ENCODE measurements at regions not wholly inside any gene's neighbourhood (a gene's known extent, or its start where the extent isn't known, plus 50 kb on each side); places are given as distances from the start of the nearest gene placed in this dataset.

DNA sequence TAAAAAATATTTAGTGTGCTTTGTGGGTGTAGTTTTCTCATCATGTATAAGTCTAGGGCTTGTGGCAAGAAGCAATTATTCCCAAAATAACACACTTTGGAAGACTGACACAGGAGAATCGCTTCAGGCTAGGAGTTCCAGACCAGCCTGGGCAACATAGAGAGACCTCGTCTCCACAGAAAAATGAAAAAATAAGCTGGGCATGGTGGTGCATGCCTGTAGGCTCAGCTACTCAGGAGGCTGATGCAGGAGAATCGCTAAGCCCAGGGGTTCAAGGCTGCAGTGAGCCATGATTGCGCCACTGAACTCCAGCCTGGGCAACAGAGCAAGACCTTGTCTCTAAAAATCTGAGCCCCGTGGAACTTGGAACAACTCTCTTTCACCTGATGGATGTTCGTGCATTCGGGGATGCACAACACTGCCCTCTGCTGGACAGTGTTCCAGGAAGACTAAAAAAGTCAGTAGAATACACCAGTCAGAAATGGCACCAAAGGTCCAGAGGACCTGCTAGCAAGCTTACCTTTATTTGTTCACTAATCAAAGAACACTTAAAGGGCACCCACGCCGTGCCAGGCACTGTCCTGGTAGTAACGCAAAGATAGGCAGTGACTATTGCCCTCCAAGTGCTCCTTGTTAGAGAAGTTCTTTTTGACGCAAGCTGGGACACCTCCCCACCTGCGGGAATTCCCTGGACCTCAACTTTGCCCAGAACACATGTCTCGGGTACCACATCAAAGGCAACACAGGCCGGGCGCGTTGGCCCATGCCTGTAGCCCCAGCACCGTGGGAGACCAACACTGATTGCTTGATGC, 81.9 kb upstream of the CALN1 start:
- no peaks in the 10 kb centered on the region for H3K27me3 ChIP-seq (ENCODE audit: control insufficient read depth, insufficient read depth, low read length)
- Mint-ChIP-seq H3K36me3 (peaks cover 12% of the 10 kb centered on the region), H3K4me1 (peaks cover 0 to 11% of the 10 kb centered on the region in 2 donors), H3K4me3 (no peak overlapping the region), H3K27me3 (ENCODE audit: low read depth in 2 of 2) (peaks cover 0 to 12% of the 10 kb centered on the region in 2 donors), H3K9me3 (peaks cover 4 to 5% of the 10 kb centered on the region in 2 donors), H3K27ac (no peak overlapping the region)
- TF ChIP-seq, protein P1, sequence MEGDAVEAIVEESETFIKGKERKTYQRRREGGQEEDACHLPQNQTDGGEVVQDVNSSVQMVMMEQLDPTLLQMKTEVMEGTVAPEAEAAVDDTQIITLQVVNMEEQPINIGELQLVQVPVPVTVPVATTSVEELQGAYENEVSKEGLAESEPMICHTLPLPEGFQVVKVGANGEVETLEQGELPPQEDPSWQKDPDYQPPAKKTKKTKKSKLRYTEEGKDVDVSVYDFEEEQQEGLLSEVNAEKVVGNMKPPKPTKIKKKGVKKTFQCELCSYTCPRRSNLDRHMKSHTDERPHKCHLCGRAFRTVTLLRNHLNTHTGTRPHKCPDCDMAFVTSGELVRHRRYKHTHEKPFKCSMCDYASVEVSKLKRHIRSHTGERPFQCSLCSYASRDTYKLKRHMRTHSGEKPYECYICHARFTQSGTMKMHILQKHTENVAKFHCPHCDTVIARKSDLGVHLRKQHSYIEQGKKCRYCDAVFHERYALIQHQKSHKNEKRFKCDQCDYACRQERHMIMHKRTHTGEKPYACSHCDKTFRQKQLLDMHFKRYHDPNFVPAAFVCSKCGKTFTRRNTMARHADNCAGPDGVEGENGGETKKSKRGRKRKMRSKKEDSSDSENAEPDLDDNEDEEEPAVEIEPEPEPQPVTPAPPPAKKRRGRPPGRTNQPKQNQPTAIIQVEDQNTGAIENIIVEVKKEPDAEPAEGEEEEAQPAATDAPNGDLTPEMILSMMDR (IDR thresholded peaks at IDR 0.05): peak; percentile 78
- 40% methylated on average over 17 of the region's 17 CpGs for WGBS (ENCODE audit: insufficient coverage)
- H3K36me3 ChIP-seq (ENCODE audit: control insufficient read depth, insufficient read depth, low read length): no peaks in the 10 kb centered on the region
- H3K4me3 ChIP-seq (ENCODE audit: low read length): no peak overlapping the region
- ATAC-seq (peak in 2 of 3 donors; percentile 58 to 65), DNase-seq (peak; percentile 31 to 65)
- H3K27ac ChIP-seq (ENCODE audit: low read length): no peak overlapping the region
- H3K9me3 ChIP-seq (ENCODE audit: control insufficient read depth, insufficient read depth, low read length): peaks cover 4% of the 10 kb centered on the region
- H3K4me1 ChIP-seq (ENCODE audit: control insufficient read depth, insufficient read depth, low read length): no peaks in the 10 kb centered on the region
- intact Hi-C loops (cut with micrococcal nuclease): no loop called here

DNA sequence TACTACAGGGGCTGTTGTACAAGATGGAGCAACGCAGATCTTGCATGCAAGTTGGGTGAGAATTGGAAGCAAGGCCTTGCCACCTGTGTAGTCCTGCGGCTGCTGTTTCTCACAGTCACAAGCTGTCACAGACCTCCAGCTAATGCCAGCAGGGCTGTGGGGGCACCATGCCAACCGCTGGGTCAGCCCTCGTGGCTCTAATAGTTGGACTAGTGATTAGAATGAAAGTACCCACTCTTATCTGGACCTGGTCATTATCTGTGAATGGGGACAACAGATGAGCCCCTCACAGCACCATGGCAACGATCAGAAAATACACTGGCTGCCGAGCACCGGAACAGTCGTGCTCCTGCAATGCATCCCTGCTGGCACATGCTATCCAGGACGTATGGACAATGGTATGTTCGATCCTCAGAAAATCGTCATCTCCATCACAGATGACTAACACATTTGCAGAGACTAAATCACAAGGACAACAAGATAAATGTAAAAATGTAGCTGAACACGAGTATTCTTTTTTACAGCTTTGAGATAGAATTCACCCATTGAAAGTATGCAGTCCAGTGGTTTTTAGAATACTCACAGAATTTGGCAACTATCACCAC, 80.4 kb upstream of the CALN1 start:
- DNase-seq (no peak), ATAC-seq (no peak)
- TF ChIP-seq, protein P1 (IDR thresholded peaks at IDR 0.05): no peak
- no peak overlapping the region for H3K27ac Mint-ChIP-seq
- peaks cover 0 to 12% of the 10 kb centered on the region in 2 donors for H3K4me1 Mint-ChIP-seq
- Histone ChIP-seq H3K27me3 (ENCODE audit: control insufficient read depth, insufficient read depth, low read length) (no peaks in the 10 kb centered on the region), H3K4me1 (ENCODE audit: control insufficient read depth, insufficient read depth, low read length) (no peaks in the 10 kb centered on the region), H3K27ac (ENCODE audit: low read length) (no peak overlapping the region), H3K9me3 (ENCODE audit: control insufficient read depth, insufficient read depth, low read length) (peaks cover 4% of the 10 kb centered on the region), H3K4me3 (ENCODE audit: low read length) (no peak overlapping the region), H3K36me3 (ENCODE audit: control insufficient read depth, insufficient read depth, low read length) (no peaks in the 10 kb centered on the region)
- peaks cover 2 to 7% of the 10 kb centered on the region in 2 donors for H3K9me3 Mint-ChIP-seq
- H3K4me3 Mint-ChIP-seq: no peak overlapping the region
- intact Hi-C loops (cut with micrococcal nuclease): no loop called here
- peaks cover 3% of the 10 kb centered on the region for H3K36me3 Mint-ChIP-seq
- H3K27me3 Mint-ChIP-seq (ENCODE audit: low read depth in 2 of 2): peaks cover 0 to 5% of the 10 kb centered on the region in 2 donors
- 87% methylated on average over 12 of the region's 12 CpGs for WGBS (ENCODE audit: insufficient coverage)

DNA sequence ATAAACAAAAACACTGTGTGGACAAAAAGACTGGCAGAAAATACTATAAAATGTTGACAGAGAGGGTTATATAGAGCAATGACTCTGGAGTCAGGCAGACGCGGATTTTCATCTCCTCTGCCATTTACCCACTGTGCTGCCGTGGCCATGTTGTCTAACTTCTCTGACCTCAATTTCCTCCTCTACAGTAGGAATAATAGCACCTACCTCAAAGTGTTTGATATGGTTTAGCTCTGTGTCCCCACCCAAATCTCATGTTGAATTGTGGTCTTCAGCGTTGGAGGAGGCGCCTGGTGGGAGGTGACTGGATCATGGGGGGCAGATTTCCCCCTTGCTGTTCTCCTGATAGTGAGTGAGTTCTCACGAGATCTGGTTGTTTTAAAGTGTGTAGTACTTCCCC, 78.2 kb upstream of the CALN1 start:
- Histone ChIP-seq H3K36me3 (ENCODE audit: control insufficient read depth, insufficient read depth, low read length) (no peaks in the 10 kb centered on the region), H3K9me3 (ENCODE audit: control insufficient read depth, insufficient read depth, low read length) (peaks cover 4% of the 10 kb centered on the region), H3K4me3 (ENCODE audit: low read length) (no peak overlapping the region), H3K27ac (ENCODE audit: low read length) (no peak overlapping the region), H3K4me1 (ENCODE audit: control insufficient read depth, insufficient read depth, low read length) (no peaks in the 10 kb centered on the region), H3K27me3 (ENCODE audit: control insufficient read depth, insufficient read depth, low read length) (no peaks in the 10 kb centered on the region)
- no peaks in the 10 kb centered on the region for H3K36me3 Mint-ChIP-seq
- DNase-seq (no peak), ATAC-seq (peak in 1 of 3 donors; percentile 25)
- H3K27ac Mint-ChIP-seq: no peak overlapping the region
- peaks cover 0 to 20% of the 10 kb centered on the region in 2 donors for H3K4me1 Mint-ChIP-seq
- peaks cover 2 to 9% of the 10 kb centered on the region in 2 donors for H3K9me3 Mint-ChIP-seq
- WGBS (ENCODE audit: insufficient coverage): 66% methylated on average over 6 of the region's 6 CpGs
- TF ChIP-seq, protein P1 (IDR thresholded peaks at IDR 0.05): no peak
- no peaks in the 10 kb centered on the region for H3K27me3 Mint-ChIP-seq (ENCODE audit: low read depth in 2 of 2)
- intact Hi-C loops (cut with micrococcal nuclease): no loop called here
- no peak overlapping the region for H3K4me3 Mint-ChIP-seq
